Thyroid gland (tissue), 4 donors: ENCODE measurements at regions not wholly inside any gene's neighbourhood (a gene's known extent, or its start where the extent isn't known, plus 50 kb on each side); places are given as distances from the start of the nearest gene placed in this dataset.

Experiments used
- DNase-seq, 2 donors: peaks; one replicate each; pipeline ENCODE4 v3.0.0-alpha.2; 2019
- H3K27ac ChIP-seq, 3 donors: fragments of 200-600 bp; sonication (generic); 1 replicate in 2 of 3; 2 replicates in 1 of 3; pipeline ENCODE4 v1.5.1; 2016 to 2019; ENCODE audit warnings: mild to moderate bottlenecking in 1 of 3, moderate library complexity in 1 of 3
- H3K27me3 ChIP-seq: fragments of 200-600 bp; sonication (generic); one replicate; pipeline ENCODE4 v1.5.1; 2019
- H3K36me3 ChIP-seq, 2 donors: fragments of 200-600 bp; sonication (generic); one replicate each; pipeline ENCODE4 v1.5.1; 2016 to 2019
- H3K4me1 ChIP-seq, 2 donors: fragments of 200-600 bp; sonication (generic); one replicate each; pipeline ENCODE4 v1.5.1; 2017 to 2019
- H3K4me3 ChIP-seq, 3 donors: fragments of 200-600 bp; sonication (generic); replicated peaks in 1 of 3; 1 replicate in 2 of 3; 2 replicates in 1 of 3; pipeline ENCODE4 v1.5.1; 2016; ENCODE audit warnings: mild to moderate bottlenecking in 1 of 3
- H3K9me3 ChIP-seq: fragments of 200-600 bp; sonication (generic); one replicate; pipeline ENCODE4 v1.5.1; 2017
- POLR2A ChIP-seq, 2 donors: fragments of 450-650 bp; IDR thresholded peaks; one replicate each; pipeline ENCODE4 v1.6.1; 2017; ENCODE audit warnings: antibody characterized with exemption in 2 of 2, mild to moderate bottlenecking in 2 of 2, moderate library complexity in 1 of 2
- WGBS, 2 donors: methylation state at CpG; one replicate each; pipeline ENCODE4 v1.1.5; 2017; 5-methylcytosine and 5-hydroxymethylcytosine counted together
- intact Hi-C: fragments of 100-400 bp; cut with DNase I; formaldehyde crosslinking; loops from one replicate; pipeline ENCODE4 v1.15.1; 2023
- TF ChIP-seq, protein P1 (sequence below), 6 experiments: fragments of 200-600 bp in 3 of 6; fragments of 450-650 bp in 3 of 6; sonication (generic) in 3 of 6; IDR thresholded peaks; one replicate each; pipeline ENCODE4 v1.5.1; 2016 to 2019; ENCODE audit warnings: antibody characterized with exemption in 6 of 6, mild to moderate bottlenecking in 2 of 6, inconsistent platforms in 1 of 6, moderate library complexity in 1 of 6

DNA sequence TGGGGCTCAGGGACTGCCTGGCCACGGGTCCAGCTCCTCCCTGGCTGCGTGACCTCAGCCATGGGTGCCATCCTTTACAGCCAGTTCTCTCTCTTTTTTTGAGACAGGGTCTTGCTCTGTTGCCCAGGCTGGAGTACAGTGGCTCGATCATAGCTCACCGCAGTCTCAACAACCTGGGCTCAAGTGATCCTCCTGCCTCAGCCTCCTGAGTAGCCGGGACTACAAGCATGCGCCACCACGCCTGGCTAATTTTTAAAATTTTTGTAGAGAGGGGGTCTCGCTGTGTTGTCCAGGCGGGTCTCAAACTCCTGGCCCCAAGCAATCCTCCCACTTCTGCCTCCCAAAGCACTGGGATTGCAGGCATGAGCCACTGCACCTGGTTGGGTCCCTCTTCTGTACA lies 75.4 kb downstream of the PTPRS start:
- TF ChIP-seq, protein P1, sequence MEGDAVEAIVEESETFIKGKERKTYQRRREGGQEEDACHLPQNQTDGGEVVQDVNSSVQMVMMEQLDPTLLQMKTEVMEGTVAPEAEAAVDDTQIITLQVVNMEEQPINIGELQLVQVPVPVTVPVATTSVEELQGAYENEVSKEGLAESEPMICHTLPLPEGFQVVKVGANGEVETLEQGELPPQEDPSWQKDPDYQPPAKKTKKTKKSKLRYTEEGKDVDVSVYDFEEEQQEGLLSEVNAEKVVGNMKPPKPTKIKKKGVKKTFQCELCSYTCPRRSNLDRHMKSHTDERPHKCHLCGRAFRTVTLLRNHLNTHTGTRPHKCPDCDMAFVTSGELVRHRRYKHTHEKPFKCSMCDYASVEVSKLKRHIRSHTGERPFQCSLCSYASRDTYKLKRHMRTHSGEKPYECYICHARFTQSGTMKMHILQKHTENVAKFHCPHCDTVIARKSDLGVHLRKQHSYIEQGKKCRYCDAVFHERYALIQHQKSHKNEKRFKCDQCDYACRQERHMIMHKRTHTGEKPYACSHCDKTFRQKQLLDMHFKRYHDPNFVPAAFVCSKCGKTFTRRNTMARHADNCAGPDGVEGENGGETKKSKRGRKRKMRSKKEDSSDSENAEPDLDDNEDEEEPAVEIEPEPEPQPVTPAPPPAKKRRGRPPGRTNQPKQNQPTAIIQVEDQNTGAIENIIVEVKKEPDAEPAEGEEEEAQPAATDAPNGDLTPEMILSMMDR (IDR thresholded peaks at IDR 0.05) = no peak
- TF ChIP-seq POLR2A (IDR thresholded peaks at IDR 0.05) = no peak
- Histone ChIP-seq H3K27me3 (no peaks in the 10 kb centered on the region), H3K36me3 (peaks cover 0 to 18% of the 10 kb centered on the region in 2 donors), H3K4me3 (no peak overlapping the region), H3K4me1 (no peaks in the 10 kb centered on the region), H3K27ac (no peak overlapping the region), H3K9me3 (no peaks in the 10 kb centered on the region)
- intact Hi-C loops = no loop called here
- WGBS, 2 donors = 84 to 85% methylated on average over 4 to 7 of the region's 9 CpGs
- no peak for DNase-seq

DNA sequence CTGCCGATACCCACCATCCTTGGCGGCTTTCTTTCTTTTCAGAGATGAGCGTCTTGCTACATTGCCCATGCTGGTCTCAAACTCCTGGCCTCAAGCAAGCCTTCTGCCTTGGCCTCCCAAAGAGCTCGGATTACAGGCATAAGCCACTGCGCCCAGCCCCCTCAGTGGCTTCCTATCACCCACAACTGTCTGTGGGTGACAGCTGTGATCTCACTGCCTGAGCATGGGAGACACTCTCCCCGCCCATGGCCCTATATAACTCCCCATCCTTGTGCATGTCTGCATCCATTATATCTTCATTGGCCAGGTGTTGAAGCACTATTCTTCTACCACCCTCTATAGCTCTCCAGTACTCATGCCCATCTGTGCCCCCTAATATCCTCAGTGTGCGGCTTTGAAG lies 76.2 kb downstream of the PTPRS start:
- intact Hi-C loops = no loop called here
- DNase-seq = no peak
- Histone ChIP-seq H3K27me3 (no peaks in the 10 kb centered on the region), H3K36me3 (peaks cover 0 to 18% of the 10 kb centered on the region in 2 donors), H3K4me3 (no peak overlapping the region), H3K9me3 (no peaks in the 10 kb centered on the region), H3K27ac (no peak overlapping the region), H3K4me1 (no peaks in the 10 kb centered on the region)
- TF ChIP-seq, protein P1 (IDR thresholded peaks at IDR 0.05) = no peak
- no peak for TF ChIP-seq POLR2A (IDR thresholded peaks at IDR 0.05)
- WGBS, 2 donors = 95 to 97% methylated on average over 7 of the region's 7 CpGs

DNA sequence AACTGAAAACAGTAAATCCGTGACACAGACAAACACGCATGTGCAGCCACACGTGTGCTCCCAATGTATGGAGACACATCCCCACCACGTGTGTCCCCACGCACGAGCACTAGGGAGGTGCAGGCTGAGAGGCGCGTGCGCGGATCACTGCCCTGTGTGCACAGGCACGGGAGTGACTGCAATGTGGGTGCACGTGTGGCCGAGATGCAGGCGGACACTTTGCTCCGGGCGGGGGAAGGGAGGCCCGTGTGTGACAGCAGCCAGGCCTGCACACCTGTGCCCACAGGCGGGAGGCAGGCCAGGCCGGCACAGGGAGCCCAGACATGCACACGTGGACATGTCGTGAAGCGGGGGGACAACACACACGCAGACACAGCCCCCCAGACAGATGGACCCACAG lies 77.0 kb downstream of the PTPRS start:
- DNase-seq = no peak
- no peak overlapping the region for H3K4me3 ChIP-seq
- H3K36me3 ChIP-seq = peaks cover 0 to 18% of the 10 kb centered on the region in 2 donors
- TF ChIP-seq, protein P1 (IDR thresholded peaks at IDR 0.05) = no peak
- TF ChIP-seq POLR2A (IDR thresholded peaks at IDR 0.05) = no peak
- no peak overlapping the region for H3K27ac ChIP-seq
- no peaks in the 10 kb centered on the region for H3K9me3 ChIP-seq
- intact Hi-C loops = no loop called here
- H3K4me1 ChIP-seq = no peaks in the 10 kb centered on the region
- 91 to 93% methylated on average over 23 of the region's 23 CpGs for WGBS, 2 donors
- H3K27me3 ChIP-seq = no peaks in the 10 kb centered on the region

DNA sequence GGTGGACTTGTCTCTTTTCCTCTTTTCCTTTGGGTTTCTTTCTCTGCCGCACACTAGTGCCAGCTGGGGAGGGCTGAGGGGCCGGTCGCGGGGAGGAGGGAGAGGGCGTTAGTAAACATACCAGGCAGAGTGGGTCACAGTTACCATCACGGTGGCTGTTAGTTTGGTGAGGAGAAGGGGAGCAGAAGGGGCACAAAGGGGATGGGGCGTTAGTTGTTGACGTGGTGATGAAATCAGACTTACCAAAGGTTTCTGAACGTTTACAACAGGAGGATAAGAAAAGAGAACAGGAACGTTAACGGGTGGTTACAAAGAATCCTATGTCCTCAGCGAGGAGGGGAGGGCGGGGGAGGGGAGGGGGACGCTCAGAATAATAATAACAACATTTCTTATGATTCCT lies 77.9 kb downstream of the PTPRS start:
- 84 to 85% methylated on average over 14 of the region's 14 CpGs for WGBS, 2 donors
- peaks cover 0 to 21% of the 10 kb centered on the region in 2 donors for H3K36me3 ChIP-seq
- H3K27me3 ChIP-seq = no peaks in the 10 kb centered on the region
- H3K4me3 ChIP-seq = no peak overlapping the region
- no peaks in the 10 kb centered on the region for H3K4me1 ChIP-seq
- intact Hi-C loops = no loop called here
- H3K27ac ChIP-seq = no peak overlapping the region
- DNase-seq = no peak
- TF ChIP-seq POLR2A (IDR thresholded peaks at IDR 0.05) = no peak
- TF ChIP-seq, protein P1 (IDR thresholded peaks at IDR 0.05) = no peak
- H3K9me3 ChIP-seq = no peaks in the 10 kb centered on the region

DNA sequence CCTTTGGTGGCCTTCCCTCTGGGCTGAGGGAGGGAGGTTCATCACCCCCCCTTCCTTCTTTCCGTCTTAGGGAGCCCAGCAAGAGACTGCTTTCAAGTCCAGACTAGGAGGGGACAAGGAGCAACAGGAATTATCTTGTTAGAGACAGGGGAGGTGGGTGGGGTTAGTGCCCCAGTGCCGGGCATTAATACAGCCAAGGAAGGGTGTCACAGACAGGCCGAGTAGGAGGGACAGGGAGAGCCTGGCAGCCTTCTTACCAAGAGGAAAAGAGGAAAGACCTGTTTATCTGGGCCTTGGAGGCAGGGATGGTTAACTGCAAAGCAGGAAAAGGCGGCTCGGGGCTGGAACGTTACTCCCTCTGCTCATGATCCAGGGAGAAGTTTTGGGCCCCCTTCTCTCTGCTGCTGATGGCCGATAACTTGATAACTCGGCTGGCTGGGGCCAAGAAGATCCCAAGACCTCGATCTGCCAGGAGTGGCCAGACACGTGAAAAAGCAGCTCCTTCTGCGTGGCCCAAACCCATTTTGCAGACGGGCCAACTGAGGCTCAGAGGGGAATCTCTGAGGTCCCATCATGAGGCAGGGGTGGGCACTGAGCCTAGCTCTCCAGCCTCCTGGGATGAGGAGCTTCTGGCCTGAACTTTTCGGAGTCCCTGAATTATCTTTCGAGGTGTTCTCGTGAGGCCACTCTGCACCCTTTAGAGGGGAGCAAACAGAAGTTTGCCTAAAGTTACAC lies 79.3 kb downstream of the PTPRS start:
- no peaks in the 10 kb centered on the region for H3K27me3 ChIP-seq
- H3K36me3 ChIP-seq = peaks cover 9 to 35% of the 10 kb centered on the region in 2 donors
- intact Hi-C loops = no loop called here
- WGBS, 2 donors = 76 to 77% methylated on average over 14 to 15 of the region's 15 CpGs
- TF ChIP-seq POLR2A (IDR thresholded peaks at IDR 0.05) = no peak
- TF ChIP-seq, protein P1 (IDR thresholded peaks at IDR 0.05) = no peak
- no peaks in the 10 kb centered on the region for H3K4me1 ChIP-seq
- H3K4me3 ChIP-seq = no peak overlapping the region
- no peaks in the 10 kb centered on the region for H3K9me3 ChIP-seq
- no peak overlapping the region for H3K27ac ChIP-seq
- DNase-seq = no peak
